BLaER1 treated with 17β-estradiol and CSF1 and Interleukin-3, amounts not matched to agents 10 nM and 100 nM (cell line): ENCODE measurements at regions not wholly inside any gene's neighbourhood (a gene's known extent, or its start where the extent isn't known, plus 50 kb on each side); places are given as distances from the start of the nearest gene placed in this dataset.

Experiments used
- H3K27ac ChIP-seq, 11 experiments: shearing (Covaris generic); formaldehyde crosslinking; 2 replicates each; pipeline ENCODE4 v1.8.1; 2022
- H3K27me3 ChIP-seq, 11 experiments: shearing (Covaris generic); formaldehyde crosslinking; 2 replicates each; pipeline ENCODE4 v1.8.1; 2022
- H3K36me3 ChIP-seq, 11 experiments: shearing (Covaris generic); formaldehyde crosslinking; 2 replicates each; pipeline ENCODE4 v1.8.1; 2022
- H3K4me1 ChIP-seq, 10 experiments: shearing (Covaris generic); formaldehyde crosslinking; 2 replicates each; pipeline ENCODE4 v1.8.1; 2022
- H3K4me2 ChIP-seq, 11 experiments: shearing (Covaris generic); formaldehyde crosslinking; 2 replicates each; pipeline ENCODE4 v1.8.1; 2022
- H3K4me3 ChIP-seq, 10 experiments: shearing (Covaris generic); formaldehyde crosslinking; 2 replicates each; pipeline ENCODE4 v1.8.1; 2022
- H3K9ac ChIP-seq, 11 experiments: shearing (Covaris generic); formaldehyde crosslinking; 2 replicates each; pipeline ENCODE4 v1.8.1; 2022
- H3K9me3 ChIP-seq, 11 experiments: shearing (Covaris generic); formaldehyde crosslinking; replicated peaks in 1 of 11; 2 replicates each; pipeline ENCODE4 v1.8.1; 2022
- H4K20me1 ChIP-seq, 11 experiments: shearing (Covaris generic); formaldehyde crosslinking; 2 replicates each; pipeline ENCODE4 v1.8.1; 2022
- Cebpa-rat ChIP-seq, 11 experiments: shearing (Covaris generic); IDR thresholded peaks; 2 replicates each; pipeline ENCODE4 v1.8.1; 2022

DNA sequence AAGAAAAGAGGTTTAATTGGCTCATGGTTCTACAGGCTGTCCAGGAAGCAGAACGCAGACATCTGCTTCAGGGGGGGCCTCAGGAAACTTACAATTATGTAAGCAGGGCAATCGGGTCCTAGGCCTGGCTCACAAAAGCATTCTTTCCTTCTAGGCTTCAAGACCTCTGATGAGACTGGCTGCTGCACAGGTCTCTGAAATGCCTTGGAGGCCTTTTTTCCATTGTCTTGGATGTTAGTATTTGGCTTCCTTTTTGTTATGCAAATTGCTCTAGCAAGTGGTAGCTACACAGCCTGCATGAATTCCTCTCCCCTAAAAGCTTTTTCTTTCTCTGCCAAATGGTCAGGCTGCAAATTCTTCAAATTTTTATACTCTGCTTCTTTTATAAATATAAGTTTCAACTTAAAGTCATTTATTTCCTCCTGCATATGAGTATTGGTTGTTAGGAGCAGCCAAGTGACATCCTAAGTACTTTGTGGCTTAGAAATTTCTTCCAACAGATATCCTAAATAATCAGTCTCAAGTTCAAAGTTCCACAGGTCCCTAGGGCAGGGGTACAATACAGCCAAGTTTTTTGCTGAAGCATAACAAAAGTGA is 83.1 kb upstream of the SEMA3A start:
- Histone ChIP-seq H3K4me3 (no peak overlapping the region), H4K20me1 (no peaks in the 10 kb centered on the region), H3K9me3 (no peaks in the 10 kb centered on the region), H3K9ac (no peak overlapping the region), H3K36me3 (no peaks in the 10 kb centered on the region), H3K27ac (no peak overlapping the region), H3K4me1 (peaks cover 0 to 4% (median 0%) of the 10 kb centered on the region in 10 experiments; a peak in 2 of 20 replicates), H3K4me2 (no peak overlapping the region), H3K27me3 (no peaks in the 10 kb centered on the region)
- no peak for TF ChIP-seq Cebpa-rat (IDR thresholded peaks at IDR 0.05)

DNA sequence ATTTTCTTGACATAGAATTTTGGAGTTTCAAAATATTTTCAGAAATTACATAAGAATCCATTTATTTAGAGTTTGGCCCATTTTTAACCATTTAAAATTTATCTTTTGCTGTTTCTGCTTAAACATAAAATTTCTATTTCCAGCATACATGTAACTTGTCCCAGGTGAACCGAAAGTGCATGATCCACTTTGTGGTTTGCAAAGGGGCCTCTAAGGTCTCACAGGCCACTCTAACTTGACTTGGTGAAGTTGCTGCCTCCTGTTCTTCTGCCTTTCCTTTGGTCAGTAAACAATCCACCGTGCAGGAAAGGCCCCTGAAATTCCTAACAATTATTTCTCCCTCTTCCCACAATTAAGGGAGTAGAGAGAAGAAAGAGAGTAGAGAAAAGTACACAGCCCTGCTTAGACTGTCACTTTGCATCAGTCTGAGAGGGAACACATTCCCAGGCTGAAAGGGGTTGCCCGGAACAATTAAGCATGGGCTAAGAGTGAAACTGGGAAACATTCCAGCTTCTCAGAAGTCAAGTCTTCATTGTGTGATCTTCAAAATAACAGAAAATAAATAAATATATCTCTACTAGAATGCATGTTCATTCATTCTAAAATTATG is 79.5 kb upstream of the SEMA3A start:
- H4K20me1 ChIP-seq = no peaks in the 10 kb centered on the region
- peaks cover 0 to 20% (median 3%) of the 10 kb centered on the region in 10 experiments; a peak in 8 of 20 replicates for H3K4me1 ChIP-seq
- no peaks in the 10 kb centered on the region for H3K36me3 ChIP-seq
- no peak for TF ChIP-seq Cebpa-rat (IDR thresholded peaks at IDR 0.05)
- H3K27me3 ChIP-seq = no peaks in the 10 kb centered on the region
- no peak overlapping the region for H3K4me3 ChIP-seq
- H3K4me2 ChIP-seq = peak overlapping the region in 1 of 11 experiments; percentile 11; a peak in 1 of 22 replicates
- no peak overlapping the region for H3K27ac ChIP-seq
- H3K9ac ChIP-seq = no peak overlapping the region
- H3K9me3 ChIP-seq = no peaks in the 10 kb centered on the region

DNA sequence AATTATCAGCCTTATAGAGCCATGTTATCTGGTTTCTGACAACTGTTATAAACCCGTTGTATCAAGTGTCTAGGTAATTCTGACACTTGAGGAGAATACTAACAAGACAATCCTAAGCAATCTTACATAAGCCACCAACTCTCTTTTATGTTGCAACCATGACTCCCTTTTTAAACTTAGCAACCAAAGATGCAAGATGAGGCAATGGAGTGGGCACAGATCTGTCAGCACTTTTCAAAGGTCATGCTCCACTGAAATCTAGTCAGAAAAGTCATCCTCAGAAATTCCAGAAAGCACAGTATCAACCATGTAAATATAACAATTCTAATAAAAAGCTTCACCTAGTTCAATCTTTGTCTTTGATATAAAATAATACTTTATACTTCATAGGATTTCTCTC is 77.0 kb upstream of the SEMA3A start:
- Histone ChIP-seq H3K9me3 (no peaks in the 10 kb centered on the region), H3K27me3 (no peaks in the 10 kb centered on the region), H3K4me3 (no peak overlapping the region), H3K4me2 (peak overlapping the region in 4 of 11 experiments; percentile 33 to 70 (median 48); a peak in 8 of 22 replicates), H3K9ac (no peak overlapping the region), H4K20me1 (no peaks in the 10 kb centered on the region), H3K27ac (peak overlapping the region in 4 of 11 experiments; percentile 29 to 67 (median 37); a peak in 5 of 22 replicates), H3K36me3 (no peaks in the 10 kb centered on the region), H3K4me1 (peaks cover 0 to 17% (median 3%) of the 10 kb centered on the region in 10 experiments; a peak in 8 of 20 replicates)
- 0 out of 22 replicates have a peak, but pooled peaks of 1 of the 11 experiments have one; percentile 49 for TF ChIP-seq Cebpa-rat (IDR thresholded peaks at IDR 0.05)

DNA sequence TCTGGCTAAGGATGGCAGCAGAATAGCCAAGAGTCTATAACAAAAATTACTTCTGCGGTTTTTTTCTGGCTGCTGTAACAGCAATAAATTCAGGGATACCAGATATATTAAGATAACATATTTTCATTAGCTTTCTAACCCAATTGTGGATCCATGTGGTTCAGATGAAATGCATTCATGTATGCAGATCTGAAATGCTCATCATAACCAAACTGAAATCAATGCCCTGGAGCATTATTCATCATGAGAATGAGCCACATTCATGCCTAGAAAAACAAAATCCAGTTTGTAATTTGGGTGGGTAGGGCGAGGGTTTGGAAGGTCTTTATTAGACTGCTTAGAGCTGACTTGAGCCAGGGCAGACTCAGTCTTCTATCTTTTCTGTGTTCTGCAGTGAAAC is 69.8 kb upstream of the SEMA3A start:
- H3K36me3 ChIP-seq = no peaks in the 10 kb centered on the region
- H3K27me3 ChIP-seq = no peaks in the 10 kb centered on the region
- no peaks in the 10 kb centered on the region for H4K20me1 ChIP-seq
- H3K4me3 ChIP-seq = no peak overlapping the region
- TF ChIP-seq Cebpa-rat (IDR thresholded peaks at IDR 0.05) = no peak
- no peak overlapping the region for H3K27ac ChIP-seq
- H3K9me3 ChIP-seq = peaks cover 0 to 10% (median 0%) of the 10 kb centered on the region in 11 experiments; a peak in 3 of 22 replicates
- no peak overlapping the region for H3K4me2 ChIP-seq
- 0 out of 20 replicates have a peak, but pooled peaks cover 0 to under 1% (median 0%) of the 10 kb centered on the region in 10 experiments for H3K4me1 ChIP-seq
- no peak overlapping the region for H3K9ac ChIP-seq

DNA sequence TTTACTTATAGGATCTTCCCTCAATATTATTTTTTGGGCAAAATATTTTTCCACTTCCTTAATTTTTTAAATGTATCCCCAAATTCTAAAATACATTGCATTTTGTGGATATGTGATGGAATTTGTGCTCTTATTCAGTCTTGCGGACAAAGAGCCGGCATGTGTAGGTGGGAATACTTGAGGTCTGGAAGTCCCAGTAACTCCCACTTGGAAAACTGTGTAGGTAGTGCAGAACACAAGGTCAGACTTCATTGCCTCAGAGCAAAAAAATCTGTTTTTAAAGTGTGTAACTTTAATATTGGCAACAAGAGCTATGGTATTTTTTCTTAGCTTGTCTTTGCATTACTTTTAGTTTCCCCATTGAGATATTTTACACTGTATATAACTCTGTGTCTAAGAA is 68.5 kb upstream of the SEMA3A start:
- no peaks in the 10 kb centered on the region for H3K27me3 ChIP-seq
- H3K27ac ChIP-seq = no peak overlapping the region
- H4K20me1 ChIP-seq = no peaks in the 10 kb centered on the region
- H3K4me2 ChIP-seq = no peak overlapping the region
- H3K4me3 ChIP-seq = no peak overlapping the region
- 0 out of 20 replicates have a peak, but pooled peaks cover 0 to 4% (median 0%) of the 10 kb centered on the region in 10 experiments for H3K4me1 ChIP-seq
- H3K9me3 ChIP-seq = peaks cover 0 to 10% (median 0%) of the 10 kb centered on the region in 11 experiments; a peak in 3 of 22 replicates
- no peaks in the 10 kb centered on the region for H3K36me3 ChIP-seq
- TF ChIP-seq Cebpa-rat (IDR thresholded peaks at IDR 0.05) = no peak
- H3K9ac ChIP-seq = no peak overlapping the region

DNA sequence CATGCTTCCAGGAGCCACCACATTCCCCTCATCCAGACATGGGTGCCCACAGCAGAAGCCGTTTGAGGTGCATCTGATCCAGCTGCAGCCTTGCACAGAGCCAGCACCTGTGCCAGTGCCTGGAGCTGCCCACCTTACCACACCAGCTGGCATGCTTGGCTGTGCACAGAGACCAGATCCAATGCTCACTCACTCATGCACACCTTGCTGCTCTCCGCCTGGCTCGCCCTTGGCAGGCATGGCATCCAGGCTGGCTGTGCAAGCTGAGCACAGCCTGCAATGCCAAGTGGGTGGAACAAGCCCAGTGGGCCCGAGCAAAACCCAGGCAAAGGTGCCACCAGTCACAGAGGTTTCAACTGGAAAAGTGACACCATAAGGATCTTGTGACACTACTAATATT is 66.9 kb upstream of the SEMA3A start:
- Histone ChIP-seq H3K4me1 (peaks cover 0 to 14% (median 0%) of the 10 kb centered on the region in 10 experiments; a peak in 7 of 20 replicates), H3K27ac (no peak overlapping the region), H3K4me3 (no peak overlapping the region), H3K27me3 (no peaks in the 10 kb centered on the region), H3K9ac (no peak overlapping the region), H3K4me2 (no peak overlapping the region), H4K20me1 (no peaks in the 10 kb centered on the region), H3K36me3 (no peaks in the 10 kb centered on the region), H3K9me3 (peaks cover 0 to 10% (median 0%) of the 10 kb centered on the region in 11 experiments; a peak in 3 of 22 replicates)
- TF ChIP-seq Cebpa-rat (IDR thresholded peaks at IDR 0.05) = no peak

DNA sequence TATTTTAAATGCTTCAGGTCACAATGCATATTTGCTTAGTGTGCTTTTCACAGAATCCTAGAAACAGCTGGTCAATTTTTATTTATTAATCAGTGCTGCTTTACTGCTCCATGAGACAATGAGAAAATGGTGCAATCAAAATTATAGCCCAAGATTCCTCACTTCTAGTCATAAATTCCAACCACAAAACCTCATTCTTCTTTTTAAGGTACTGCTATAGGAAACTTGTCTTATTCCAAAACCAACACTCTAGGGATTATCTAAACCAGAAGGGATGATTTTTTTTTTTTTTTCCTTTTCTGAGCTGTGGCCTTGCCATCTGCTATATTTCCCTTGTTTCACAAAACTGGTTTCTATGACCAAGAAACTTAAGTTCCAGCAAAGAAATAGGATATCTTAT is 64.0 kb upstream of the SEMA3A start:
- no peaks in the 10 kb centered on the region for H3K36me3 ChIP-seq
- H3K4me3 ChIP-seq = no peak overlapping the region
- H3K9me3 ChIP-seq = peaks cover 0 to 10% (median 0%) of the 10 kb centered on the region in 11 experiments; a peak in 3 of 22 replicates
- H3K9ac ChIP-seq = no peak overlapping the region
- no peak overlapping the region for H3K27ac ChIP-seq
- H3K27me3 ChIP-seq = no peaks in the 10 kb centered on the region
- no peak overlapping the region for H3K4me2 ChIP-seq
- H4K20me1 ChIP-seq = no peaks in the 10 kb centered on the region
- TF ChIP-seq Cebpa-rat (IDR thresholded peaks at IDR 0.05) = no peak
- peaks cover 0 to 39% (median 0%) of the 10 kb centered on the region in 10 experiments; a peak in 7 of 20 replicates for H3K4me1 ChIP-seq

DNA sequence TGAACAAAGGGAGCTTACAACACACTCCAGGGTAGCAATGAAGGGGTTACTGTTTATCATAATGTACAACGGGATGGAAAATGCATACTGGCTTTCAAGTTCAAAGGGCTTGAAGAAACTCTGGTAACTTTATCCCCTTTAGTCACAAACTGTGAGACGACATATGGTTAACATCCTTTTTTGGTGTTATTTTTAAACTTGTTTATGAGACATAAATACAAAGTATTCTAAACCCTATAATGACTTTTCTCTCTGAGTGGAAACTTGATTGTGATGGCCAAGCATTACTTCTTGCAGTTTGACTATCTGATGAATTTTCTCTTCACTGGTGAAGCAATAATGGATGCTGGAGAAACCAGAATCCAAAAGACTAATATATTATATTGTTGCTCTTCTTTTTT is 62.0 kb upstream of the SEMA3A start:
- H3K27me3 ChIP-seq = no peaks in the 10 kb centered on the region
- H3K4me1 ChIP-seq = peaks cover 0 to 58% (median 1%) of the 10 kb centered on the region in 10 experiments; a peak in 8 of 20 replicates
- TF ChIP-seq Cebpa-rat (IDR thresholded peaks at IDR 0.05) = no peak
- H3K4me2 ChIP-seq = peak overlapping the region in 3 of 11 experiments; percentile 26 to 72 (median 48); a peak in 5 of 22 replicates
- no peaks in the 10 kb centered on the region for H3K36me3 ChIP-seq
- H4K20me1 ChIP-seq = no peaks in the 10 kb centered on the region
- H3K9ac ChIP-seq = no peak overlapping the region
- peak overlapping the region in 2 of 11 experiments; percentile 29 to 36; a peak in 2 of 22 replicates for H3K27ac ChIP-seq
- H3K9me3 ChIP-seq = peaks cover 0 to 10% (median 0%) of the 10 kb centered on the region in 11 experiments; a peak in 4 of 22 replicates
- H3K4me3 ChIP-seq = no peak overlapping the region

DNA sequence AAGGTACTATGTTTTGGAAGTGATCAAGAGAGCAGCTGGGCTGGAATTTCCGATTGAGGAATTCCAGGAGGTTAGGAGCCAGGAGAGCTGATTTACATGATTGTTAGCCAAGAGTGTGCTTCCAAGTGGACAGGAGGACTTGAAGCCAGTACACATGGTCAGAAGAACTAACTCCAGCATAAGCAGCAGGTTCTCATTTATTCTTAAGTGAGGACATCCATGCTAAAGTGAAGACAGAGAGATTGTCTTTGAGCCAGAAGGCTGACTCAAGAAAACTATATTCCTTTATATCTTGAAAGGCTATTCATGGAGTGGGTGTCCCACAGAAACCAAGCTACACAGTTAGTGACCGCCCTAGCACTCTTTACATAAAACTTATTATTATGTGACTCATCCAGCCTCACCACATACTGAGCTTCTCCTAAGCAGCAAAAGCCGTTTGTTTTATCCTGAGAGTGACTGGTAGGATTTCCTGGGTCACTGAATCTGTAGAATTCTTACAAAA is 56.7 kb upstream of the SEMA3A start:
- TF ChIP-seq Cebpa-rat (IDR thresholded peaks at IDR 0.05) = no peak
- H3K4me3 ChIP-seq = no peak overlapping the region
- no peaks in the 10 kb centered on the region for H3K27me3 ChIP-seq
- no peaks in the 10 kb centered on the region for H3K36me3 ChIP-seq
- peak overlapping the region in 4 of 11 experiments; percentile 5 to 75 (median 68); a peak in 7 of 22 replicates for H3K9ac ChIP-seq
- H3K27ac ChIP-seq = peak overlapping the region in 6 of 11 experiments; percentile 2 to 99 (median 91); a peak in 9 of 22 replicates
- no peaks in the 10 kb centered on the region for H4K20me1 ChIP-seq
- H3K4me2 ChIP-seq = peak overlapping the region in 5 of 11 experiments; percentile 6 to 76 (median 72); a peak in 9 of 22 replicates
- H3K9me3 ChIP-seq = no peaks in the 10 kb centered on the region; a peak in 2 of 22 replicates
- peaks cover 0 to 90% (median 17%) of the 10 kb centered on the region in 10 experiments; a peak in 15 of 20 replicates for H3K4me1 ChIP-seq
